ENCODE measurements at regions not wholly inside any gene's neighbourhood (a gene's known extent, or its start where the extent isn't known, plus 50 kb on each side); places are given as distances from the start of the nearest gene placed in this dataset.
"Not testable (repeated sequence)": the region's sequence is repeated elsewhere in the genome, so short reads cannot be mapped to it uniquely, and the experiment has no call there.

DNA sequence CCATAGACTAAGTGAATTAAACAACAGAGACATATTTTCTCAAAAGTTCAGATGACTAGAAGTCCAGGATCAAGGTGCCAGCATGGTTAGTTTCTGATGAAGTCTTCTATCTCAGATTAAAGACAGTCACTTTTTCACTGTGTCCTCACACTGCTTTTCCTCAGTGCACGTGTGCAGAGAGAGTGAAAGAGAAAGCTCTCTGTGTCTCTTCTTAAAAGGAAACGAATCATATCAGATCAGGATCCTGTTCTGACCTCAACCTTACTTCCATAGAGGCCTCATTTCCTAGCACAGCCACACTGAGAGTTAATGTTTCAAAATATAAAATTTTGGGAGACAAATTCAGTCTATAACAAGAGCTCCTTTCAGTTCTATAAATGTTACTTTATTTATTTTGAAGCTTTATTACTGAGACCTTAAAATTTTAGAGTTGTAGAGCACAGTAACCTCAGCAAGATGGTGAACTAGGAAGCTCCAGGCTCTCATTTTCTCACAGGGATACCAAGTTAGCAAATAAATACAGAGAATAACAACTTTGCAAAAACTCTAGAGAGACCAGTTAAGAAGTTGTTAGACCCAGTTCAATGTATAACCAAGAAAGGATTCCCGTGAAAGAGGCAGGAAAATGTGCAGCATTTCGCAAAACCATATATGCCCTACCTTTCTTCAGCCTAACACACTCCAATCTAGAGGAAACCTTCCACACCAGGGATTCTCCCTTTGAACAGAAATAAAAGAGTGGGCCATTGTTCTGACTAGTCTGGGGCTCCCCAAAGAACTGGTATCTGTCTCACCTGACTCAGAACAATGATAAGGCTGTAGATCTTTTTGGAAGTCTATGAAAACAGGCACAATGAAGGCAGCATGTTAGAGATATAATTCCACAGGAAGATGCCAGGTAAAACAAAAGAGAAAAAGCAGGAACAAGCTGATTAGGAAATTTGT lies 372.2 kb downstream of the MRPL39 start:
- no peak for DNase-seq

- no peak for DNase-seq
Measured at GRCh38 chr21:25220954-25221353, 386.3 kb downstream of the MRPL39 start.

DNA sequence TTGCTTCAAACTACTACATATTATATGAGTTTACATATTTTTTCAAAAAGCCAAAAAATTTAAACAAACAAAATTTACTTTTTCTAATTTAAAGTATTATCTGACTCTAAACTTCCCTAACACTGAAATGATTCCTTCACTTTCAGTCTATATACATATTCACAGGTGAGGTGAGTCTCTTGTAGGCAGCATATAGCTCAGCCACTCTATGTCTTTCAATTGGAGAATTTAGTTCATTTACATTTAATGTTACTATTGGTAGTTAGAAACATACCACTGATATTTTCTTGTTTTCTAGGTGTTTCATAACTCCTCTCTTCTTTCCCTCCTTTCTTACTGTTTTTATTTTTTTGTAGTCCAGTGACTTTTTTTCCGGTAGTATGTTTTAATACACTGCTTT lies 387.1 kb downstream of the MRPL39 start:
- no peak for DNase-seq

DNA sequence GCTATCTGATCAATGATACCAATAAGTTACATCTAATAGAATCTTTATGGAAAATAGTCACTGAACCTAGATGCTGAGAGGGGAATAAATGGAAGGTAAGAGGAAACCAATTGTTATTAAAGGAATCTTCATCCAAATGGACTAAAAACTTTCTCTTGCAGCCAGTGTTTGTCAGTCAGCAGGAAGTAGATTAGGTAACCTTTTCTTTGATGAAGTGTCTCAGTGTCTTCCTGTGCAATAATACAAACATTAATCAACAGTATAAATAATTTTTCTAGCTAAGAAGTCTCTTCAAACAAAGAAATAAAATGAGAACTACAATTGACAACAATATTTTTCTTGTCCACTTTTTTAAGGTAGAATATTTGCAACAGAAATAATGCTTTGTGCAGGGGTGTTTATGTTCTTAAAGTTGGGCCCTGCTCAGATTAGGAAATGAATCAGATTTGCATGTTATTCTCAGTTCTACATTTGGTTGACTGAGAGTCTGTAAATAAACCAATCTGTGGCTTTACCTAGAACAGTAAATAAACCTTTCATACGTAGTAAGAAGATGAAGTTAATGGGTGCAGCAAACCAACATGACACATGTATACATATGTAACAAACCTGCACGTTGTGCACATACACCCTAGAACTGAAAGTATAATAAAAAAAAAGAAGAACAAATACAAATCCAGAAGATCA lies 391.4 kb downstream of the MRPL39 start:
- no peak for DNase-seq

DNA sequence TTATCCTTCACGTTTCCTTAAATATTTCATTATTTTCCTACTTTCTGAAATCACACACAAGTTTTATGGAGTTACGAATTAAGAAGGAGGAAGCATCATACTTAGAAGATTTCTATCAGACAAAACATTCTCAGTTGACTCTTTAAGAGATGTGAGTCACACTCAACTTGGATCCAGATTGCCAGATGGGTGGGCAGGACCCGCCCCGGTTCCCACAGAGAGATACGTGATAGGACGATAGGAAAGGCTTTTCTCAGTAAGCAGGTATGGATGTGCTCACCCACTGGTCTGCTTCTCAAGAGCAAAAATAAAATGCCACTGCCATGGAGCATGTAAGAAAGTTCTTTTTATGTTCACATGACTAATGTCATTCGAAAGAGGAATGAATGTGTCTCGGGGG lies 392.6 kb downstream of the MRPL39 start:
- DNase-seq = no peak

- no peak for DNase-seq
Measured at GRCh38 chr21:25199944-25200343, 407.3 kb downstream of the MRPL39 start.

GRCh38 chr21:25191141-25191540 lies 416.1 kb downstream of the MRPL39 start:
- DNase-seq = no peak

DNA sequence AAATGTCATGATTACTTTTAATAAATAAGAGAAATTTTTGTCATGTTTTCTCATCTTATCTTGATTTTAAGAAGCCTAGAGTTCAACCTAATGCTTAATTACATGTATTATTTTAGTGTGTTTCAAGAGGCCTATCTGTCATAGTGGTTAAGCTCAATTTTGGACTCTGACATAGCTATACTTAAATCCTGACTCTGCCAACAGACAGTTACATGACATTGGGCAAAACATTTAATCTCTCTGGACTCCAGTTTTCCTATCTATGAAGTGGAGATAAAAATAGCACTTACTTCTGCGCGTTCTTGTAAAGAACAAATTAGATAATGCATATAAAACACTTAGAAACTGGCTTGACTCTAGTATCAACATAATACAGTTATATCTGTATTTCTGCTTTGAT lies 417.8 kb downstream of the MRPL39 start:
- no peak for DNase-seq

DNA sequence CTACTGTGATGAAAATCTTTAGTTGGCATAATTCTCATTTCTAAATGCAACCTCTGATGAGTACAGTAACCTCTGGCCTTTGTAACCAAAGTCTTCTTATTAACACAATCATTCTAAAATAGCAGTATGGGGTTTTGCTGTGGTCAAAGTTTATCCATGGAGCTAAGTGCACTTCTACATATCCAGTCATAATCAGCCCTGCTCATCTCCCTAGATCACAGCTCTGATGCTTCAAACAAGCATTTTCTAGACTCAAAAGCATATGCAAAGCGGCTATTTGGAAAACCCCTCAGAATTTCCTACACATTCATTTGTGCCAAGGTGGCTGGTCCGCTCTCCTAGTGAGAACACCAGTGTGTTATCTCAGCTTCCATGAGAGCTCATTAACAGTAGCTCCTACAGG lies 418.6 kb downstream of the MRPL39 start:
- DNase-seq = no peak

GRCh38 chr21:25186273-25186672 lies 421.0 kb downstream of the MRPL39 start:
- DNase-seq = no peak

DNA sequence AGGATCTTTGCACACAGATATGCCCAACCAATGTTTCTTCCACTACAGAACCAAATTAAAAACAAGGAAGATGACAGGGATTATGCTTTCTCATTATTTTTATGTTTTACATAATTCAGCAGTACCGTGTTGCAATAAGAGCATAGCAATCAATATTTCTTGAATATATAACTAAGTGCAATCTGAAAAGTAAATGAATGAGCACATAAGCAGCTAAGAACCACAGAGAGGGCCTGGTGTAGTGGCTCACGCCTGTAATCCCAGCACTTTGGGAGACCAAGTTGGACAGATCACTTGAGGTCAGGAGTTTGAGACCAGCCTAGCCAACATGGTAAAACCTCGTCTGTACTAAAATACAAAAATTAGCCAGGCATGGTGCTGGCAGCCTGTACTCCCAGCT lies 423.7 kb downstream of the MRPL39 start:
- DNase-seq = no peak

DNA sequence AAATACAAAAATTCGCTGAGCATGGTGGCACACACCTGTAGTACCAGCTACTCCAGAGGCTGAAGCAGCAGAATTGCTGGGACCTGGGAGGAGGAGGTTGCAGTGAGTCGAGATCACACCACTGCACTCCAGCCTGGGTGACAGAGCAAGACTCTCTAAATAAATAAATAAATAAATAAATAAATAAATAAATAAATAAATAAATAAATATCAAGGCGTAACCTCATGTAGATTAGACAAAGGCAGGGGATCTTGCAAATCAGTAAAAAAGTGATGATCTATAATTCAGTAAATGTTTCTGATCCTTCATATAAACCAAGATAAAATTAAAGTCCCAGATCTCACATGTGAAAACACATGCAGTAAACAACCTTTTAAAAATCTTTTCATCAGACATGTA lies 425.6 kb downstream of the MRPL39 start:
- not testable (repeated sequence) for DNase-seq

- DNase-seq = no peak
Measured at GRCh38 chr21:25179116-25179515, 428.2 kb downstream of the MRPL39 start.

DNA sequence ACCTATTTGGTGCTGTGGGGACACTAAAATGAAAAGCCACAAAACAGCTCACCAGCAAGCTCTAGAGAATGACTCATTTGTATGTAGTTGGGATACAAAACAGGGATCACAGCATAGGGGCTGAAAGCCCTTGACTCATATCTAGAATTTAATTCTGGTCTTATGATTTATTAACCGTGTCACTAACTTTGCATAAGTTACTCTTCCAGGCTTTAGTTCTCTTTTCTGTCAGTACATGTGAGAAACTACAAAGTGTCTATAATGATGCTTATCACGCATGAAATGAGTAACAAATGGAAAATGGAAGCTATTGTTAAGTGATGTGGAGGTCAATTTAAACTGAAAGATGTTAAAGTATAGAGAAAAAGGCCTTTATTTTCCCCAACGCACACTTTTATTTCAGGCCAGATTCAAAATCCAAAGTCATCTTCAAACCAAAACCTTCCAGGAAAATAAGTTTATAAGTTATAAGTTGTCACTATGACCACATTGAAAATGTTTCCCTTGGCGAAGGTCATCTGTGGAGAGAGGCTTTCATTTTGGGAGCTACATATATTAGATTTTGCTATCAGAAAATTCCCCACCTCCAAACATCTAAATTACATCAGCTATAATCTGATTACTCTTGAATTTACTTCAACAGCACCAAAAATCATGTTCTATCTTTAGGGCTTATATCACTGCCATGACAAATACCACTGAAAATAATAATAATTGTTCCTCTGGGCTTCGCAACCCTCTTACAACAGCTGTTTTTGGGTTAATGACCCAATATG lies 430.5 kb downstream of the MRPL39 start:
- DNase-seq = no peak

DNA sequence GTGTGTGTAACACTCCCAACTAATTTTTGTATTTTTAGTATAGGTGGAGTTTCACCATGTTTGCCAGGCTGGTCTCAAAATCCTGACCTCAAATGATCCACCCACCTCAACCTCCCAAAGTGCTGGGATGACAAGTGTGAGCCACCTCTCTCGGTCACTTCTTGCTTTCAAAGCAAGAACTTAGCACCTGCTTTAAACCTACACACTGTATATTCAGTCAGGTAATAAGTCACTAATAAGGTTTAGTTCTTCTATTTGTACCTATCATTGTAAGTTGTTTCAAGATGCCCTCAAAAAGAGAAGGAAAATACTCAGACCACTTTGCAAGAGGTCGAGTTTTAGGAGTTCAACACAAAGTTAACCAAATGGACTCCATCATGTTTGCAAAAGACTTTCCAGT lies 431.3 kb downstream of the MRPL39 start:
- DNase-seq = no peak

GRCh38 chr21:25171438-25171837 lies 435.8 kb downstream of the MRPL39 start:
- no peak for DNase-seq

GRCh38 chr21:25170681-25171080 lies 436.6 kb downstream of the MRPL39 start:
- DNase-seq = no peak

GRCh38 chr21:25169370-25169769 lies 437.9 kb downstream of the MRPL39 start:
- no peak for DNase-seq

DNA sequence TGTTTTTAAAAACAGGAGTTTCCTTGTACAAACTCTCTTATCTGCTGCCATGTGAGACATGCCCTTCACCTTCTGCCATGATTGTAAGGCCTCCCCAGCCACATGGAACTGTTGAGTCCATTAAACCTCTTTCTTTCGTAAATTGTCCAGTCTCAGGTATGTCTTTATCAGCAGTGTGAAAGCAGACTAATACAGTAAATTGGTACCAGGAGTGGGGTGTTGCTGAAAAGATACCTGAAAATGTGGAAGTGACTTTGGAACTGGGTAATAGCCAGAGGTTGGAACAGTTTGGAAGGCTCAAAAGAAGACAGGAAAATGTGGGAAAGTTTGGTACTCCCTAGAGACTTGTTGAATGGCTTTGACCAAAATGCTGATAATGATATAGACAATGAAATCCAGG lies 440.4 kb downstream of the MRPL39 start:
- DNase-seq = not testable (repeated sequence)

- DNase-seq = no peak
Measured at GRCh38 chr21:25161571-25161970, 445.7 kb downstream of the MRPL39 start.

DNA sequence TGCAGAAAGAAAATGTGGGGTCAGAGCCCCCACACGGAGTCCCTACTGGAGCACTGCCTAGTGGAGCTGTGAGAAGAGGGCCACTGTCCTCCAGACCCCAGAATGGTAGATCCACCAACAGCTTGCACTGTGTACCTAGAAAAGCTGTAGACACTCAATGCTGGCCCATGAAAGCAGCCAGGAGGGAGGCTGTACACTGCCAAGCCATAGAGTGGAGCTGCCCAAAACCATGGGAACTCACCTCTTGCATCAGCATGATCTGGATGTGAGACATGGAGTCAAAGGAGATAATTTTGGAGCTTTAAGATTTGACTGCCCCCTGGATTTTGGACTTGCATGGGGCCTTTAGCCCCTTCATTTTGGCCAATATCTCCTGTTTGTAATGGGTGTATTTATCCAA lies 452.3 kb downstream of the MRPL39 start:
- not testable (repeated sequence) for DNase-seq

DNA sequence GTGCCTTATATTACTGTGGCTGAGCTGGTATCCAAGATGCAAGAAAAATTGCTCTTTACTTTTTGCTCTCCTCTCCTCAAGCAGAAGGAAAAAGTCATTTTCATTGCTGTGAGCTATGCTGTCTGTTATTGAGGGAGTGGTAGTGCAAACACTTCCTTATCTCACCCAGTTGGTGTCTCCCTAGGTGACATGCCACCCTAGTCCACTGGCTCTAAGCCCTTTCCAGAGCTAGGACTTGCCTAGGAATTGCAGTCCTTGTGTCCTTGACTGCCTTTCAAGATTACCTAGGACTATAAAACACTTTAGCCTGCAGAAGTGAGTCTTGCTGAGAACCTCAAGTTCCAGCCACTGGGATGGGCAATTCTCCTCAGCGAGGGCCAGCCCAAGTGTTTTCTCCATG lies 458.3 kb downstream of the MRPL39 start:
- DNase-seq = no peak

- no peak for DNase-seq
Measured at GRCh38 chr21:25139414-25139813, 467.9 kb downstream of the MRPL39 start.

Measured in right kidney (tissue), 1 donor.